HepG2 (cell line): ENCODE measurements at regions not wholly inside any gene's neighbourhood (a gene's known extent, or its start where the extent isn't known, plus 50 kb on each side); places are given as distances from the start of the nearest gene placed in this dataset.
A peak's percentile ranks its signal among the peaks of the same experiment; 100 is the strongest.

ENCODE experiments used
- ATAC-seq: fragments of 200-7000 bp; cut with Tn5 transposase; 3 replicates; pipeline ENCODE4 v1.9.1; 2020; ENCODE audit warnings: mild to moderate bottlenecking, moderate library complexity
- BruUV-seq: library from RNA; stranded (reverse); fragments of 400-500 nt; replicated peaks from 2 replicates; lab custom pipeline; 2021; lab: Mats Ljungman, UMichigan
- CTCF ChIA-PET: fragments of 300-600 bp; formaldehyde crosslinking; extraction: SDS; loops from one replicate; lab custom pipeline; 2021; ENCODE audit warnings: low total read pairs, inconsistent platforms, low intra/inter-chr PET ratio; lab: Yijun Ruan, JAX
- POLR2A ChIA-PET: fragments of 350-600 bp; sonication (Branson Sonifier 250); formaldehyde crosslinking; loops from one replicate; lab custom pipeline; 2020; ENCODE audit warnings: antibody characterized with exemption, inconsistent platforms; lab: Yijun Ruan, JAX
- DNase-seq: peaks from one replicate; pipeline ENCODE4 v3.0.0-alpha.2; 2015; ENCODE audit warnings: low spot score
- FAIRE-seq: peaks from 3 replicates; lab custom pipeline; 2011; peaks lifted over from hg19 to GRCh38; lab: Jason Lieb, UNC
- H2AFZ ChIP-seq: one replicate; pipeline ENCODE4 v1.6.1; 2011; ENCODE audit warnings: low read length, inconsistent platforms
- H3K27ac ChIP-seq: fragments of 300-600 bp; 3 replicates; pipeline ENCODE4 v1.8.0; 2011; ENCODE audit warnings: mixed run types, mild to moderate bottlenecking, mixed read lengths, low read length, inconsistent platforms; ENCODE audit not compliant: insufficient read depth; ENCODE audit errors: extremely low read length
- H3K27me3 ChIP-seq, 2 experiments: fragments of 200-600 bp in 1 of 2; 2 replicates in 1 of 2; 3 replicates in 1 of 2; pipeline versions ENCODE4 v1.6.0 to v1.8.0; 2011; ENCODE audit warnings: low read length in 2 of 2, mild to moderate bottlenecking in 2 of 2, moderate library complexity in 2 of 2, inconsistent platforms in 1 of 2; ENCODE audit not compliant: insufficient read depth in 2 of 2, control insufficient read depth in 1 of 2
- H3K36me3 ChIP-seq, 2 experiments: fragments of 200-600 bp in 1 of 2; replicated peaks in 1 of 2; 2 replicates in 1 of 2; 3 replicates in 1 of 2; pipeline versions ENCODE4 v1.5.1 to v1.8.0; 2011; ENCODE audit warnings: low read length in 2 of 2, inconsistent platforms in 1 of 2; ENCODE audit not compliant: insufficient read depth in 2 of 2, control insufficient read depth in 1 of 2
- H3K4me1 ChIP-seq: 2 replicates; pipeline ENCODE4 v1.5.1; 2012; ENCODE audit warnings: low read length, inconsistent platforms; ENCODE audit not compliant: insufficient read depth
- H3K4me2 ChIP-seq: 2 replicates; pipeline ENCODE4 v1.6.0; 2011; ENCODE audit warnings: low read depth, low read length, inconsistent platforms
- H3K4me3 ChIP-seq, 3 experiments: fragments of 200-600 bp in 1 of 3; sonication (generic), shearing (Covaris generic) in 1 of 3; replicated peaks in 1 of 3; 2 replicates each; pipeline ENCODE4 v1.5.1; 2011 to 2016; ENCODE audit warnings: low read length in 3 of 3, inconsistent platforms in 2 of 3, low read depth in 2 of 3, mild to moderate bottlenecking in 2 of 3, control low read depth in 1 of 3, mixed read lengths in 1 of 3; ENCODE audit not compliant: insufficient read depth in 1 of 3
- H3K79me2 ChIP-seq: one replicate; pipeline ENCODE4 v1.6.1; 2011; ENCODE audit warnings: low read length, inconsistent platforms; ENCODE audit not compliant: insufficient read depth
- H3K9ac ChIP-seq: 2 replicates; pipeline ENCODE4 v1.6.0; 2011; ENCODE audit warnings: mild to moderate bottlenecking, low read depth, low read length, inconsistent platforms; ENCODE audit not compliant: insufficient read depth
- H3K9me3 ChIP-seq: 2 replicates; pipeline ENCODE4 v1.5.1; 2012; ENCODE audit warnings: mild to moderate bottlenecking, low read length
- H4K20me1 ChIP-seq: 2 replicates; pipeline ENCODE4 v1.6.0; 2011; ENCODE audit warnings: inconsistent platforms, mild to moderate bottlenecking, low read length, moderate library complexity; ENCODE audit not compliant: insufficient read depth
- HMGXB3 ChIP-seq: sonication (generic); formaldehyde crosslinking; IDR thresholded peaks from 2 replicates; pipeline ENCODE4 v1.4.0; 2020; ENCODE audit warnings: missing genetic modification reagents, borderline replicate concordance
- HOXA3 ChIP-seq: sonication (generic); formaldehyde crosslinking; IDR thresholded peaks from 2 replicates; pipeline ENCODE4 v1.5.0; 2020; ENCODE audit warnings: missing genetic modification reagents
- NR2F1 ChIP-seq, 2 experiments: fragments of 450-650 bp in 1 of 2; formaldehyde crosslinking in 1 of 2; IDR thresholded peaks; 2 replicates each; pipeline versions ENCODE4 v1.5.0 to v1.6.1; 2016 to 2020; ENCODE audit warnings: mild to moderate bottlenecking in 1 of 2, missing compliant biosample characterization in 1 of 2, missing genetic modification reagents in 1 of 2, moderate library complexity in 1 of 2
- PCBP1 ChIP-seq: fragments of 200-400 bp; formaldehyde crosslinking; IDR thresholded peaks from 2 replicates; pipeline ENCODE4 v1.6.1; 2017; ENCODE audit warnings: mild to moderate bottlenecking, low read depth, low read length, borderline replicate concordance
- PRPF4 ChIP-seq: fragments of 200-400 bp; formaldehyde crosslinking; IDR thresholded peaks from 2 replicates; pipeline ENCODE4 v1.6.1; 2016; ENCODE audit warnings: low read length, low read depth; ENCODE audit not compliant: poor library complexity, severe bottlenecking
- TEAD3 ChIP-seq: optimal IDR thresholded peaks from 2 replicates; pipeline ENCODE3; 2016; ENCODE audit warnings: borderline replicate concordance
- ZC3H13 ChIP-seq: sonication (generic); formaldehyde crosslinking; IDR thresholded peaks from 2 replicates; pipeline ENCODE4 v1.8.1; 2023; ENCODE audit warnings: mild to moderate bottlenecking, missing genetic modification reagents, moderate library complexity
- ZNF121 ChIP-seq: sonication (generic); formaldehyde crosslinking; IDR thresholded peaks from 2 replicates; pipeline ENCODE4 v1.5.0; 2020; ENCODE audit warnings: mild to moderate bottlenecking, missing genetic modification reagents
- ZNF407 ChIP-seq: sonication (generic); formaldehyde crosslinking; IDR thresholded peaks from one replicate; pipeline ENCODE4 v1.5.1; 2020; ENCODE audit warnings: mild to moderate bottlenecking, missing genetic modification reagents; ENCODE audit errors: not compliant biosample characterization
- ZNF782 ChIP-seq: sonication (generic); formaldehyde crosslinking; IDR thresholded peaks from 2 replicates; pipeline ENCODE4 v1.4.0; 2020; ENCODE audit warnings: missing genetic modification reagents, mild to moderate bottlenecking, borderline replicate concordance
- WGBS: methylation state at CpG from one replicate; pipeline ENCODE4 v1.1.6; 2017; ENCODE audit warnings: low lambda C conversion rate; 5-methylcytosine and 5-hydroxymethylcytosine counted together
- in situ Hi-C: cut with HindIII; loops from 2 replicates; pipeline ENCODE4 v1.10.0; 2017; ENCODE audit warnings: low pct_unique_long_range_greater_than_20kb; ENCODE audit not compliant: extremely low pct_ligation_motif_present
- intact Hi-C: fragments of 100-400 bp; cut with micrococcal nuclease; formaldehyde crosslinking; loops from one replicate; pipeline ENCODE4 v1.10.0; 2022; ENCODE audit not compliant: unreplicated experiment

- no peaks in the 10 kb centered on the region for H3K36me3 ChIP-seq
- H2AFZ ChIP-seq: no peak overlapping the region
- intact Hi-C loops (loop anchor here (1.0 kb wide), 1 partner anchor 351 kb away; no protein-coding TSS in a partner anchor), in situ Hi-C loops (no loop called here)
- 14% methylated on average over 7 of the region's 7 CpGs for WGBS
- peaks cover 0 to 3% of the 10 kb centered on the region in 2 experiments; a peak in 2 of 5 replicates for H3K27me3 ChIP-seq
- peak; percentile 57 for DNase-seq
- no peaks in the 10 kb centered on the region for H4K20me1 ChIP-seq
- no peak overlapping the region for H3K4me3 ChIP-seq
- H3K79me2 ChIP-seq: no peaks in the 10 kb centered on the region
- H3K27ac ChIP-seq: no peak overlapping the region
- POLR2A ChIA-PET: no interaction called here
- peak; percentile 91 for FAIRE-seq
- ATAC-seq: peak; percentile 74
- no peaks in the 10 kb centered on the region for H3K9me3 ChIP-seq
- no TSS peak for BruUV-seq
- no peaks in the 10 kb centered on the region for H3K4me1 ChIP-seq
- CTCF ChIA-PET: interaction anchor here (1.8 to 2.3 kb wide), 3 partner anchors 350 to 533 kb away, joined by 5 to 15 read pairs (median 10); partner anchors contain the start of gene GRIN2A
- no peak overlapping the region for H3K9ac ChIP-seq
- H3K4me2 ChIP-seq: no peak overlapping the region
- TF ChIP-seq ZNF121 (CRISPR knock-in tag) (peak; percentile 50; the same call in 1 of the 2 replicates), ZNF407 (CRISPR knock-in tag) (no peak), ZC3H13 (CRISPR knock-in tag) (no peak), NR2F1 (CRISPR knock-in tag; IDR thresholded peaks at IDR 0.05) (no peak), PCBP1 (no peak), ZNF782 (CRISPR knock-in tag) (no peak), HOXA3 (no peak), TEAD3 (CRISPR knock-in tag) (peak; percentile 44), PRPF4 (no peak), HMGXB3 (CRISPR knock-in tag) (no peak)
These were observed 534.1 kb downstream of the GRIN2A start for GRCh38 chr16:9647981-9648701.
